GM21367 (cell line): ENCODE measurements at regions not wholly inside any gene's neighbourhood (a gene's known extent, or its start where the extent isn't known, plus 50 kb on each side); places are given as distances from the start of the nearest gene placed in this dataset.
"Not testable (repeated sequence)": the region's sequence is repeated elsewhere in the genome, so short reads cannot be mapped to it uniquely, and the experiment has no call there.

Source experiments
- ATAC-seq: cut with Tn5 transposase; IDR thresholded peaks from one replicate; pipeline ENCODE4 v1.9.1; 2021; ENCODE audit not compliant: unreplicated experiment

GRCh38 chr18:42530276-42530675 is 575.2 kb downstream of the PIK3C3 start:
- no peak for ATAC-seq

- ATAC-seq, result no peak
Measured at GRCh38 chr18:42532119-42532518, 577.1 kb downstream of the PIK3C3 start.

GRCh38 chr18:42533009-42533575 is 578.1 kb downstream of the PIK3C3 start:
- no peak for ATAC-seq

GRCh38 chr18:42533616-42534015 is 578.6 kb downstream of the PIK3C3 start:
- no peak for ATAC-seq

GRCh38 chr18:42534313-42534712 is 579.3 kb downstream of the PIK3C3 start:
- ATAC-seq, result no peak

- no peak for ATAC-seq
Measured at GRCh38 chr18:42536442-42536841, 579.0 kb downstream of the RIT2 start.

GRCh38 chr18:42537291-42537690 is 578.2 kb downstream of the RIT2 start:
- no peak for ATAC-seq

- ATAC-seq, result no peak
Measured at GRCh38 chr18:42544901-42545300, 570.6 kb downstream of the RIT2 start.

GRCh38 chr18:42545825-42546224 is 569.7 kb downstream of the RIT2 start:
- ATAC-seq, result no peak

GRCh38 chr18:42548493-42548892 is 567.0 kb downstream of the RIT2 start:
- no peak for ATAC-seq

GRCh38 chr18:42549596-42549995 is 565.9 kb downstream of the RIT2 start:
- ATAC-seq, result no peak

GRCh38 chr18:42552559-42552958 is 562.9 kb downstream of the RIT2 start:
- ATAC-seq, result not testable (repeated sequence)

- no peak for ATAC-seq
Measured at GRCh38 chr18:42559069-42559690, 556.3 kb downstream of the RIT2 start.

GRCh38 chr18:42561521-42561920 is 554.0 kb downstream of the RIT2 start:
- no peak for ATAC-seq

- no peak for ATAC-seq
Measured at GRCh38 chr18:42563995-42564394, 551.5 kb downstream of the RIT2 start.

- no peak for ATAC-seq
Measured at GRCh38 chr18:42564761-42565160, 550.7 kb downstream of the RIT2 start.

GRCh38 chr18:42568773-42569172 is 546.7 kb downstream of the RIT2 start:
- no peak for ATAC-seq

GRCh38 chr18:42574871-42575270 is 540.6 kb downstream of the RIT2 start:
- ATAC-seq, result no peak

- ATAC-seq, result no peak
Measured at GRCh38 chr18:42576124-42576523, 539.4 kb downstream of the RIT2 start.

GRCh38 chr18:42578792-42579191 is 536.7 kb downstream of the RIT2 start:
- no peak for ATAC-seq

- ATAC-seq, result no peak
Measured at GRCh38 chr18:42582266-42582665, 533.2 kb downstream of the RIT2 start.

GRCh38 chr18:42583283-42583731 is 532.2 kb downstream of the RIT2 start:
- ATAC-seq, result no peak

- ATAC-seq, result no peak
Measured at GRCh38 chr18:42586601-42587000, 528.9 kb downstream of the RIT2 start.
